Left ventricle myocardium inferior (tissue), 1 donor: ENCODE measurements at regions not wholly inside any gene's neighbourhood (a gene's known extent, or its start where the extent isn't known, plus 50 kb on each side); places are given as distances from the start of the nearest gene placed in this dataset.
"Not testable (repeated sequence)": the region's sequence is repeated elsewhere in the genome, so short reads cannot be mapped to it uniquely, and the experiment has no call there.

Experiments used
- DNase-seq: peaks from one replicate; pipeline ENCODE4 v3.0.0-alpha.2; 2020
- H3K27ac ChIP-seq: fragments of 200-600 bp; replicated peaks from 2 replicates; pipeline ENCODE4 v1.8.0; 2021
- H3K27me3 ChIP-seq: fragments of 200-600 bp; 2 replicates; pipeline ENCODE4 v1.8.0; 2021; ENCODE audit warnings: low read depth
- H3K36me3 ChIP-seq: fragments of 200-600 bp; 2 replicates; pipeline ENCODE4 v1.8.0; 2021
- H3K4me1 ChIP-seq: fragments of 200-600 bp; 2 replicates; pipeline ENCODE4 v1.8.0; 2021
- H3K4me3 ChIP-seq: fragments of 200-600 bp; 2 replicates; pipeline ENCODE4 v1.8.0; 2021; ENCODE audit warnings: mild to moderate bottlenecking, moderate library complexity
- H3K9me3 ChIP-seq: fragments of 200-600 bp; replicated peaks from 2 replicates; pipeline ENCODE4 v1.8.0; 2021
- CTCF ChIP-seq: fragments of 200-600 bp; IDR thresholded peaks from 2 replicates; pipeline ENCODE4 v1.8.0; 2021; ENCODE audit warnings: antibody characterized with exemption, mild to moderate bottlenecking, borderline replicate concordance
- intact Hi-C: fragments of 100-400 bp; cut with micrococcal nuclease; formaldehyde crosslinking; loops from one replicate; pipeline ENCODE4 v1.11.0; 2022
- donor health status: DM: no; HTN: yes; CAD: no; lungs with severe emphysema.

GRCh38 chr22:22166941-22167713 is 77.5 kb upstream of the VPREB1 start:
- intact Hi-C loops, result no loop called here
- H3K9me3 ChIP-seq, result no peaks in the 10 kb centered on the region
- H3K36me3 ChIP-seq, result no peaks in the 10 kb centered on the region
- DNase-seq, result no peak
- H3K27me3 ChIP-seq, result peaks cover 90% of the 10 kb centered on the region
- H3K27ac ChIP-seq, result no peak overlapping the region
- H3K4me3 ChIP-seq, result no peak overlapping the region
- TF ChIP-seq CTCF, result no peak
- no peaks in the 10 kb centered on the region for H3K4me1 ChIP-seq

GRCh38 chr22:22165936-22166710 is 78.5 kb upstream of the VPREB1 start:
- Histone ChIP-seq H3K27me3 (peaks cover 86% of the 10 kb centered on the region), H3K27ac (no peak overlapping the region), H3K4me3 (no peak overlapping the region), H3K9me3 (no peaks in the 10 kb centered on the region), H3K36me3 (no peaks in the 10 kb centered on the region), H3K4me1 (no peaks in the 10 kb centered on the region)
- no peak for TF ChIP-seq CTCF
- no peak for DNase-seq
- intact Hi-C loops, result no loop called here

- TF ChIP-seq CTCF, result no peak
Observed at GRCh38 chr22:22164541-22165272, 79.9 kb upstream of the VPREB1 start.

GRCh38 chr22:22161924-22162851 is 82.4 kb upstream of the VPREB1 start:
- peaks cover 68% of the 10 kb centered on the region for H3K27me3 ChIP-seq
- DNase-seq, result no peak
- H3K4me3 ChIP-seq, result no peak overlapping the region
- H3K4me1 ChIP-seq, result no peaks in the 10 kb centered on the region
- no peaks in the 10 kb centered on the region for H3K9me3 ChIP-seq
- intact Hi-C loops, result no loop called here
- H3K27ac ChIP-seq, result no peak overlapping the region
- H3K36me3 ChIP-seq, result no peaks in the 10 kb centered on the region
- no peak for TF ChIP-seq CTCF

More at GRCh38 chr22:22164541-22165272, 79.9 kb upstream of the VPREB1 start:
- intact Hi-C loops, result no loop called here
- Histone ChIP-seq H3K27me3 (peaks cover 80% of the 10 kb centered on the region), H3K27ac (no peak overlapping the region), H3K9me3 (no peaks in the 10 kb centered on the region), H3K4me3 (no peak overlapping the region), H3K4me1 (no peaks in the 10 kb centered on the region), H3K36me3 (no peaks in the 10 kb centered on the region)
- no peak for DNase-seq

- H3K4me3 ChIP-seq, H3K4me1 ChIP-seq, DNase-seq, H3K27ac ChIP-seq, H3K9me3 ChIP-seq, intact Hi-C loops, H3K36me3 ChIP-seq: not testable (repeated sequence)
- peaks cover 57% of the 10 kb centered on the region for H3K27me3 ChIP-seq
Observed at GRCh38 chr22:22160768-22161167, 83.8 kb upstream of the VPREB1 start.
